ENCODE measurements at regions not wholly inside any gene's neighbourhood (a gene's known extent, or its start where the extent isn't known, plus 50 kb on each side); places are given as distances from the start of the nearest gene placed in this dataset.

DNA sequence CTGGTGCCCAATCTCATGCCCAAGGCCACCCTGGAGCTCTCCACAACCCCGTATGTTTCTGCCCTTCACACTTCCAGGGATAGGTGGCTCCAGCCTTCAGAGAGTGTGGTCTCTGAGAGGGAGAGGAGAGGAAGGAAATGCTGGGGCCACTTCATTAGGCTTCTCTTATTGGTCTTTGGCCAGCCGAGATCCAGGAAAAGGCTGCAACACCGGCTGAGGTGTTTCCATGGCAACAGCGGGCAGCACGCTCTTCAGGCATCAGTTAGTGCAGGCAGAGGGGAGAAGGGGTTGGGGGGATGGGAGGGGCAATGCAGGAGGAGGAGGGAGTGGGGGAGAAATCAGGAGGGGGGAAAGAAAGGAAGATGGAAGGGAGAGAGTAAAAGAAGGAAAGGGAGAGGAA, 275.1 kb upstream of the GJB5 start:
- TF ChIP-seq, protein P1, sequence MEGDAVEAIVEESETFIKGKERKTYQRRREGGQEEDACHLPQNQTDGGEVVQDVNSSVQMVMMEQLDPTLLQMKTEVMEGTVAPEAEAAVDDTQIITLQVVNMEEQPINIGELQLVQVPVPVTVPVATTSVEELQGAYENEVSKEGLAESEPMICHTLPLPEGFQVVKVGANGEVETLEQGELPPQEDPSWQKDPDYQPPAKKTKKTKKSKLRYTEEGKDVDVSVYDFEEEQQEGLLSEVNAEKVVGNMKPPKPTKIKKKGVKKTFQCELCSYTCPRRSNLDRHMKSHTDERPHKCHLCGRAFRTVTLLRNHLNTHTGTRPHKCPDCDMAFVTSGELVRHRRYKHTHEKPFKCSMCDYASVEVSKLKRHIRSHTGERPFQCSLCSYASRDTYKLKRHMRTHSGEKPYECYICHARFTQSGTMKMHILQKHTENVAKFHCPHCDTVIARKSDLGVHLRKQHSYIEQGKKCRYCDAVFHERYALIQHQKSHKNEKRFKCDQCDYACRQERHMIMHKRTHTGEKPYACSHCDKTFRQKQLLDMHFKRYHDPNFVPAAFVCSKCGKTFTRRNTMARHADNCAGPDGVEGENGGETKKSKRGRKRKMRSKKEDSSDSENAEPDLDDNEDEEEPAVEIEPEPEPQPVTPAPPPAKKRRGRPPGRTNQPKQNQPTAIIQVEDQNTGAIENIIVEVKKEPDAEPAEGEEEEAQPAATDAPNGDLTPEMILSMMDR (optimal IDR thresholded peaks at IDR 0.05 in 1 of 3, IDR thresholded peaks at IDR 0.05 in 1 of 3, conservative IDR thresholded peaks at IDR 0.05 in 1 of 3; ENCODE audit: extremely low read depth in 1 of 3, insufficient read depth in 2 of 3, low read length in 3 of 3), result no peak
- no peak for TF ChIP-seq EZH2 (IDR thresholded peaks at IDR 0.05; ENCODE audit: low read length)
